Tibial nerve (tissue), 4 donors: ENCODE measurements at regions not wholly inside any gene's neighbourhood (a gene's known extent, or its start where the extent isn't known, plus 50 kb on each side); places are given as distances from the start of the nearest gene placed in this dataset.

Experiments
- CTCF ChIP-seq, 5 experiments: fragments of 200-600 bp in 3 of 5; fragments of 450-650 bp in 2 of 5; sonication (generic) in 3 of 5; IDR thresholded peaks; one replicate each; pipeline ENCODE4 v1.5.1; 2016 to 2019; ENCODE audit warnings: antibody characterized with exemption in 5 of 5, mild to moderate bottlenecking in 3 of 5, moderate library complexity in 2 of 5
- EP300 ChIP-seq, 2 donors: sonication (generic); formaldehyde crosslinking; IDR thresholded peaks; one replicate each; pipeline ENCODE4 v1.6.1; 2017; ENCODE audit warnings: antibody characterized with exemption in 2 of 2, mild to moderate bottlenecking in 1 of 2
- POLR2A ChIP-seq, 2 donors: fragments of 450-650 bp; IDR thresholded peaks; one replicate each; pipeline ENCODE4 v1.6.1; 2017; ENCODE audit warnings: antibody characterized with exemption in 2 of 2, mild to moderate bottlenecking in 2 of 2, moderate library complexity in 2 of 2

GRCh38 chr3:178095522-178095921, 440.7 kb upstream of the KCNMB2 start:
- TF ChIP-seq EP300 (IDR thresholded peaks at IDR 0.05) (no peak), CTCF (IDR thresholded peaks at IDR 0.05) (no peak), POLR2A (IDR thresholded peaks at IDR 0.05) (no peak)
